ENCODE measurements at regions not wholly inside any gene's neighbourhood (a gene's known extent, or its start where the extent isn't known, plus 50 kb on each side); places are given as distances from the start of the nearest gene placed in this dataset.
A peak's percentile ranks its signal among the peaks of the same experiment; 100 is the strongest.

GRCh38 chr13:79267560-79267959 lies 138.5 kb downstream of the RBM26 start:
- DNase-seq (ENCODE audit: low read depth): no peak

GRCh38 chr13:79258489-79258888 lies 147.6 kb downstream of the RBM26 start:
- no peak for DNase-seq (ENCODE audit: low read depth)

GRCh38 chr13:79246578-79246949 lies 159.5 kb downstream of the RBM26 start:
- DNase-seq (ENCODE audit: low read depth): no peak

DNA sequence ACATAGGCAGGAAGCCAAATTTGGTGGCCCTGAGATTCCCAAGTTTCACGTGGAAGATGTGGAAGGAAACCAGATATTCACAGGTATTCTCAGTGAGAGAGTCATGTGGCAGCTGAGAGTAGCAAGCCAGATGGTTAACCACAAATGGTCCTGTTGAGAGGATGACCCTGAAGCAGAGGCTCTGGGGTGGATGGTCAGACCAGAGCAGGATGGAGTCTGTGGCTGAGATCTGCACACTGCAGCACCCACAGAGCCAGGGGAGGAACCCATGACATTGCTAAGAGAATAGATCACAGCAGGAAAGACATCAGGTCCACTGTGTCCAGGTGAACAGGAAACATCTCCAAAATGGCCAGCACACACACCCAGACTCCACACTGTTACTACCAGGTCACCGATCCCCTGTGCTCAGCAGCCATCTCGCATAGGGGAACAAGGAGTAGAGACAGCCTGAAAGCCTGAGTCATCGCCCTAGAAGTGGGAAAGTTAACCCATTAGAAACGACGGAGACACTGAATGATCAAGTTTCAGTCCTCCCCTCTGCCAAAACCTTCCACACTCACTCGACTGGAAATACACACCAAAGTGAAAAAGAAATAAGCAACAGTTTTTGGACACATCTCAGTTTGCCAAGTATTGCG lies 160.0 kb downstream of the RBM26 start:
- no peak for DNase-seq (ENCODE audit: low read depth)

- DNase-seq (ENCODE audit: low read depth): no peak
Observed at GRCh38 chr13:79241697-79242096, 164.4 kb downstream of the RBM26 start.

DNA sequence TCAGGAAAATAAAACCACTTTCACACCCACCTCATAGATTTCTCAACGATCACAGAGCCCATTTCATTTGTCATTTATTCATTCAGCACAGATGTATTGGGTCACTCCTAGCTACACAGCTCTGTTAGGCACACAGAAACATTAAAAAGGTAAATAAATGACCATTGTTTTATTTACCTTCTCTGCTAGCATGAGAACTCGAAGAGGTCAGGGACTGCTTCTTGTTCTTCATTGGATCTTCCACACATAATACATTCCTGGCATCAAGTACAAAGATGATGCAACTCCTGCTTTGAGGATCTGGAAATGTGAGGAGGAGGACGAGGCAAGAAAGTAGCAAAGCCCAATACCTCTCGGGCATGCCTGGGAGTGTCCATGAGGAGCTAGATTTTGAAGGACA lies 168.1 kb downstream of the RBM26 start:
- no peak for DNase-seq (ENCODE audit: low read depth)

- DNase-seq (ENCODE audit: low read depth): no peak
Observed at GRCh38 chr13:79231887-79232286, 174.2 kb downstream of the RBM26 start.

- DNase-seq (ENCODE audit: low read depth): no peak
Observed at GRCh38 chr13:79229761-79230160, 176.3 kb downstream of the RBM26 start.

GRCh38 chr13:79228972-79229371 lies 177.1 kb downstream of the RBM26 start:
- DNase-seq (ENCODE audit: low read depth): no peak

GRCh38 chr13:79227418-79227817 lies 178.6 kb downstream of the RBM26 start:
- no peak for DNase-seq (ENCODE audit: low read depth)

DNA sequence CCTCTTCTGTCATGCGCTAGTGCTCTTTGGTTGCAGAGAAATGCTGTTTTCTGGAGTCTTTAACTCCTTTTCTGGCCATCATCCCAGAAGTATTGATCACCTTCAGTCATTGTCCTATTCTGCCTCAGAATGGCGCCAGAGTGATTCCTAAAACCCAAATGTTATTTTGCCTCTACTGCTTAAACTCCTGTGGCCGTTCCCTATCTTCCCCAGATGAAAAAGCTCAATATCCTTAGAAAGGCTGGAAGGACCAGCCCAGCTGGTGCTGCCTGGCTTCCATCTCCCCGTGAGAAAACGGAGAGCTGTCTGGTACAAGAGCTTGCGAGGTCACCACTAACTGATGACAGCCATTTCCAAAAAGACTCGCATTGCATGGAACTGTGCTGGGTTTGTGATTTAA lies 179.1 kb downstream of the RBM26 start:
- DNase-seq (ENCODE audit: low read depth): no peak

DNA sequence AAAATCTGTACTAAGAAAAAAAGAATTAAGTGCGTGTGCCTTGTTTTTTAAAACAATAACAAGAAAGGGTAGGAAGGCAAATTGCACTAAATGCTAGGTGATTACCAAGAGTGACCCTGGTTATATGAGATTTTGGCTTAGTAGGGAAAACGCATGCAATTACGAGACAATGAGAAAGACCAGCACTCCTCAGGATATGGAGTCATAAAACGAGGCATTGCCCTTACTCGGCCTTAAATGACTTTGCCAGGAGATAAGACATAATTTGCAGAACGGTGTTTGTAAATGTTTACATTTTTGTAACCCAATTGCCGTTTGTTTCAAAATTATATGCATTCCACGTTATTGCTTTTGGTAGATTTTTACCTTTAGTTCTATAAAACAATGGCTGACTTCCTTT lies 179.8 kb downstream of the RBM26 start:
- DNase-seq (ENCODE audit: low read depth): no peak

GRCh38 chr13:79225487-79226232 lies 180.4 kb downstream of the RBM26 start:
- no peak for DNase-seq (ENCODE audit: low read depth)

- no peak for DNase-seq (ENCODE audit: low read depth)
Observed at GRCh38 chr13:79222427-79223205, 183.4 kb downstream of the RBM26 start.

DNA sequence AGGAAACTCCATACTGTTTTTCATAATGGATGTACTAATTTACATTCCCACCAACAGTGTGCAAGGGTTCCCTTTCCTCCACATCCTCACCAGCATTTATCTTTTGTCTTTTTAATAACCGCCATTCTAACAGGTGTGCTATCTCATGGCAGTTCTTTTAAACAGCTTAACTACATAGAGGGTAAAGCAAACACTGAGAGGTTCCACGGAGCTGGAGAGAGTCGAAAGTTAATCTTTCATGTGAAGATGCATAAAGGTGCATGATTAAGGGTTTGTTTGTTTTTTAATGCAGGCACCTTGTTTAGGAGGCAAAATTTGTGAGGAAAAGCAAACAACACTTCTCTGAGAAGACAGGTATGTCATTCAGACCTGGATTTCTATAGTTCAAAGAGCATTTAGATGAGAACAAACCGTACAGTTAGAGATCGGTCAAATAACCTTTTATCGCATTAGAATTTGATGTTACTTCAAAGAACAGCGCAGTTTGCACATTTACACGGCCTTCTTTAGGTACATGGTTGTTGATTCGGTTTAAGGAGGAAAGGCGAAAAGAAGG lies 193.9 kb downstream of the RBM26 start:
- no peak for DNase-seq (ENCODE audit: low read depth)

GRCh38 chr13:79211377-79211776 lies 194.7 kb downstream of the RBM26 start:
- DNase-seq (ENCODE audit: low read depth): no peak

- no peak for DNase-seq (ENCODE audit: low read depth)
Observed at GRCh38 chr13:79197933-79198332, 208.1 kb downstream of the RBM26 start.

GRCh38 chr13:79196843-79197242 lies 209.2 kb downstream of the RBM26 start:
- no peak for DNase-seq (ENCODE audit: low read depth)

- no peak for DNase-seq (ENCODE audit: low read depth)
Observed at GRCh38 chr13:79196366-79196765, 209.7 kb downstream of the RBM26 start.

GRCh38 chr13:79194727-79195126 lies 211.3 kb downstream of the RBM26 start:
- no peak for DNase-seq (ENCODE audit: low read depth)

DNA sequence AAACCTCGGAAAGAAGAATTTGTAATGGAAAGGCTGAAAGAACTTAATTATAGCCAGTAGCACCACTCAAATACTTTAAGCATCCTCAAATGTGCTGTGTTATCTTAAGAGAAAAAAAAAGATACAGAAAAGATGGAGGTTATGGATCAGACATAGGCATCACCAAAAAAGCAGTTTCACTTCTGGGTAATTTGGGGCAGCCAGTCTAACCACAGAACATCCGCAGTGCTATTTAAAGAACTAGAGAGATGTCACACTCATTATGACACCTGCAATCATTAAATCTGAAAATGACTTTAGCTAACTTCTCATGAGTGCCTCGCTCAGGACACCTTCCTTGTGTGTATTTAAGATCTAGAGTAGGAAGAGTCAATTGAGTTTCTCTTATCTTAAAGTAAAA lies 211.8 kb downstream of the RBM26 start:
- DNase-seq (ENCODE audit: low read depth): peak; percentile 8

DNA sequence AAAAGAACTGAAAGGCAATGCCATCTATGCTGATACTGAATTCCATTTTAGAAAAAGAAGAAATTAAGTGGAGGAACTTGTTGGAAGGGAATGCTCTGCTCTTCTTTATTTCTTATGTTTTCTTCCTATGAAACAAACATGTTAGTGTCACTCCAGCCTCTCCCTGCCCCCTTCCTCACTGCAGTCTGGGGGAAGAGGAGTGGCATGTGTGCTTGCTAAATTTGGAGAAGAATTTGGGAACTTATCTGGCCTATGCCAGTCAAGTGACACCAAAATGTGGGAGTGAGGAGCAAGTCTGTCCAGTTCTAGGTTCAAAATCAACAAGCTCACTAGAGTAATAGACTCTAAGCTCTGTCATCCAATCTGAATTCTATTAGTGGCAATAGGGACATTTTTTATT lies 214.6 kb downstream of the RBM26 start:
- no peak for DNase-seq (ENCODE audit: low read depth)

- DNase-seq (ENCODE audit: low read depth): no peak
Observed at GRCh38 chr13:79190932-79191331, 215.1 kb downstream of the RBM26 start.
